ENCODE measurements at regions not wholly inside any gene's neighbourhood (a gene's known extent, or its start where the extent isn't known, plus 50 kb on each side); places are given as distances from the start of the nearest gene placed in this dataset.
A peak's percentile ranks its signal among the peaks of the same experiment; 100 is the strongest.
"Not testable (repeated sequence)": the region's sequence is repeated elsewhere in the genome, so short reads cannot be mapped to it uniquely, and the experiment has no call there.

DNA sequence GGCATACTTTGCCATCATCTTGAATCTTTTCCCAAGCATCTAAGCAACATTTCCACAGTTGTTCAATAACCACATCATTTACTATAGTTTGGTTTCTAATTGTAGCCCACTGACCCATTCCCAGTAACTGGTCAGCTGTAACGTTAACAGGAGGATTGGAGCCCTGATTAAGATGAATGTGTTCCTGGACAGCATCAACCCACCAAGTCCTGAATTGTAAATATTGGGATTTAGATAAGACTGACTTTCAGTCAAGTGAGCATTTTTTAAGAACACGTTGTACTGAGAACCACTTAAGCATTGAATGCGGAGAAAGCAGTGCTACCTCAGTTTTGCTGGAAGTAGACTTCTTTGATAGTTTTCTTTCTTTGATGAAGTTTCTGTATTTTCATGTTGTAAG is 53.3 kb upstream of the ARL4D start:
- H3K27ac ChIP-seq, H3K4me3 ChIP-seq, H3K27me3 ChIP-seq, H3K36me3 ChIP-seq, DNase-seq, H3K4me1 ChIP-seq: not testable (repeated sequence)
- peaks cover 0 to 34% (median 17%) of the 10 kb centered on the region in 4 donors for H3K9me3 ChIP-seq

DNA sequence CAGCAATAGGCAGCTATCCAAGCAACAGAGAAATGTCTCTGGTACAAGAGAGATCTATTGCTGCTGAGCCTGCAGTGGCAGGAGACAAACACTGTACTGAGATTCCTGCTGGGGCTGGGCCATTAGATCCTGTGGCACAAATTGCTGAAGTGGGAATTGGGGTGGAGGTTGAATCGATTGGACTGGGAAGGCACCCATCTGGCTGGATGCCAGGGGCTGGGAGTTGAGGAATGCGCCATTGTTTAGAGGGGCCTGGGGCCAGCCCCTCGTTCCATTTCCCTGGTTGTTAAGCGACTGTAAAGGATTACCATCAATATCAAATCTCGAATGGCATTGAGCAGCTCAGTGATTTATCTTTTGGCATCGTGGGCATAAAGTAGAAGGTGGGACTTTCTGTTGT is 54.1 kb upstream of the ARL4D start:
- Histone ChIP-seq H3K4me3 (no peak overlapping the region), H3K27me3 (no peaks in the 10 kb centered on the region), H3K27ac (no peak overlapping the region), H3K9me3 (peaks cover 0 to 30% (median 16%) of the 10 kb centered on the region in 4 donors), H3K36me3 (no peaks in the 10 kb centered on the region), H3K4me1 (no peaks in the 10 kb centered on the region)
- no peak for DNase-seq
- TF ChIP-seq, protein P1, sequence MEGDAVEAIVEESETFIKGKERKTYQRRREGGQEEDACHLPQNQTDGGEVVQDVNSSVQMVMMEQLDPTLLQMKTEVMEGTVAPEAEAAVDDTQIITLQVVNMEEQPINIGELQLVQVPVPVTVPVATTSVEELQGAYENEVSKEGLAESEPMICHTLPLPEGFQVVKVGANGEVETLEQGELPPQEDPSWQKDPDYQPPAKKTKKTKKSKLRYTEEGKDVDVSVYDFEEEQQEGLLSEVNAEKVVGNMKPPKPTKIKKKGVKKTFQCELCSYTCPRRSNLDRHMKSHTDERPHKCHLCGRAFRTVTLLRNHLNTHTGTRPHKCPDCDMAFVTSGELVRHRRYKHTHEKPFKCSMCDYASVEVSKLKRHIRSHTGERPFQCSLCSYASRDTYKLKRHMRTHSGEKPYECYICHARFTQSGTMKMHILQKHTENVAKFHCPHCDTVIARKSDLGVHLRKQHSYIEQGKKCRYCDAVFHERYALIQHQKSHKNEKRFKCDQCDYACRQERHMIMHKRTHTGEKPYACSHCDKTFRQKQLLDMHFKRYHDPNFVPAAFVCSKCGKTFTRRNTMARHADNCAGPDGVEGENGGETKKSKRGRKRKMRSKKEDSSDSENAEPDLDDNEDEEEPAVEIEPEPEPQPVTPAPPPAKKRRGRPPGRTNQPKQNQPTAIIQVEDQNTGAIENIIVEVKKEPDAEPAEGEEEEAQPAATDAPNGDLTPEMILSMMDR (IDR thresholded peaks at IDR 0.05) = no peak
- TF ChIP-seq POLR2A (IDR thresholded peaks at IDR 0.05) = no peak

DNA sequence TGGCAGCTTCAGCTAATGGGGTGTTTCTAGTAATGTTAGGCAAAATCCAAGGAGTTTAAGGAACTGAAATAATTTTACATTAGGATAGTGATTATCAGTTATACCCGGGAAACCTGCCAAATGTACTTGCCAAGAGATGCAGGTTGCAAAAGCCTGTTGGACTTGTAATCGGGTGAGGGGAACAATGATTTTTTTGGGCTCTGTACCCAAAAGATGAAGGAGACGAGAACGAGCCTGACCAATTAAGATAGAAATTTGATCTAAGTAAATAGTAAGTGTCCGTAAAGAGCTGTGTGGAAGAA is 56.3 kb upstream of the ARL4D start:
- no peak for DNase-seq
- Histone ChIP-seq H3K27me3 (no peaks in the 10 kb centered on the region), H3K4me1 (no peaks in the 10 kb centered on the region), H3K9me3 (peaks cover 0 to 9% (median 5%) of the 10 kb centered on the region in 4 donors), H3K4me3 (no peak overlapping the region), H3K27ac (no peak overlapping the region), H3K36me3 (no peaks in the 10 kb centered on the region)
- no peak for TF ChIP-seq POLR2A (IDR thresholded peaks at IDR 0.05)
- TF ChIP-seq, protein P1 (IDR thresholded peaks at IDR 0.05) = no peak

DNA sequence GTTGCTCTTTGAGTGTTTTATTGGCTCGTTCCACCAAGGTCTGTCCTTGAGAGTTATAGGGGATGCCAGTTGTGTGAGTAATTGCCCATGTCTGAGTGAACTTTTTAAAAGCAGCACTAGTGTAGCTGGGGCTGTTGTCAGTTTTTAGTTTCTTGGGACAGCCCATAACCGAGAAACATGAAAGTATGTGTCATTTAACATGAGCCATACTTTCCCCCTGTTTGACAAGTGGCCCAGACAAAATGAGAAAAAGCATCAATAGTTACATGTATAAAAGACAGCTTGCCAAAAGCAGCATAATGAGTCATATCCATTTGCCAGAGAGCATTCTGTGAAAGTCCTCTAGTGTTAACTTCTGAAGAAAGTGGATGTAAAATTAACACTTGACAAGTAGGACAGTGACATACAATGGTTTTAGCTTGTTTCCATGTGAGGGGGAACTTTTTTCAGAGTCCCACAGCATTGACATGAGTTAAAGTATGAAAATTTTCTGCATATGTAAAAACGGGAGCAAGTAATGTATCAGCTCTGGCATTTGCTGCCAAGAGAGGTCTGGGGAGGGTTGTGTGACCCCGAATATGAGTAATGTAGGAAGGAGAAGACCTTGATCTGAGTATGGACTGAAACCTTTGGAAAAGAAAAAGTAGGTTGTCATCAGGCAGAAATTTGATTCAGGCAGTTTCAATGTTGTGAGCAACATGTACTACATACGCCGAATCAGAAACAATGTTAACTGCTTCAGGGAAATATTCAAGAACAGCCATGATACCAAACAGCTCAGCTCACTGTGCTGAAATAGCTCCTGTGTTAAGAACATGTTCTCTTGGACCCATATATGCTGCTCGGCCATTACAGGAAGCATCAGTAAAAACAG is 56.8 kb upstream of the ARL4D start:
- Histone ChIP-seq H3K36me3 (no peaks in the 10 kb centered on the region), H3K27me3 (no peaks in the 10 kb centered on the region), H3K4me3 (no peak overlapping the region), H3K9me3 (peaks cover 0 to 3% (median under 1%) of the 10 kb centered on the region in 4 donors), H3K27ac (no peak overlapping the region), H3K4me1 (no peaks in the 10 kb centered on the region)
- DNase-seq = no peak
- no peak for TF ChIP-seq POLR2A (IDR thresholded peaks at IDR 0.05)
- TF ChIP-seq, protein P1 (IDR thresholded peaks at IDR 0.05) = no peak

DNA sequence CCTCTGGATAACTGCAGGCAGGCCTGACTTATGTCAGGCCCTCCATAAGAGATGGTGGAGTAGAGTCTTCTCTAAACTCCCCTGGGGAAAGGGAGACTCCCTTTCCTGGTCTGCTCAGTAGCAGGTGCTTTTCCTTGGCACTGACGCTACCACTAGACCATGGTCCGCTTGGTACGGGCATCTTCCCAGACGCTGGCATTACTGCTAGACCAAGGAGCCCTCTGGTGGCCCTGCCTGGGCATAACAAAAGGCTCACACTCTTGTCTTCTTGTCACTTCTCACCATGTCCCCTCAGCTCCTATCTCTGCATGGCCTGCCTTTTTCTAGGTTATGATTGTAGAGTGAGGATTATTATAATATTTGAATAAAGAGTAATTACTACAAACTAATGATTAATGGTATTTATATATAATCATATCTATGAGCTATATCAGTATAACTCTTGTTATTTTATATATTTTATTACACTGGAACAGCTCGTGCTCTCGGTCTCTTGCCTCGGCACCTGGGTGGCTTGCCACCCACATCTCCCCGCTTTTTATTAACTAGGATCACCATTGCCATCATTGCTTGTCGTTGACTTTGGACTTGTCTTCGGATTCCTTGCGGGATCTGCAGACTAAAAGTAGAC is 59.8 kb upstream of the ARL4D start:
- no peak for TF ChIP-seq POLR2A (IDR thresholded peaks at IDR 0.05)
- TF ChIP-seq, protein P1 (IDR thresholded peaks at IDR 0.05) = peak; percentile 19 to 77 (median 72)

DNA sequence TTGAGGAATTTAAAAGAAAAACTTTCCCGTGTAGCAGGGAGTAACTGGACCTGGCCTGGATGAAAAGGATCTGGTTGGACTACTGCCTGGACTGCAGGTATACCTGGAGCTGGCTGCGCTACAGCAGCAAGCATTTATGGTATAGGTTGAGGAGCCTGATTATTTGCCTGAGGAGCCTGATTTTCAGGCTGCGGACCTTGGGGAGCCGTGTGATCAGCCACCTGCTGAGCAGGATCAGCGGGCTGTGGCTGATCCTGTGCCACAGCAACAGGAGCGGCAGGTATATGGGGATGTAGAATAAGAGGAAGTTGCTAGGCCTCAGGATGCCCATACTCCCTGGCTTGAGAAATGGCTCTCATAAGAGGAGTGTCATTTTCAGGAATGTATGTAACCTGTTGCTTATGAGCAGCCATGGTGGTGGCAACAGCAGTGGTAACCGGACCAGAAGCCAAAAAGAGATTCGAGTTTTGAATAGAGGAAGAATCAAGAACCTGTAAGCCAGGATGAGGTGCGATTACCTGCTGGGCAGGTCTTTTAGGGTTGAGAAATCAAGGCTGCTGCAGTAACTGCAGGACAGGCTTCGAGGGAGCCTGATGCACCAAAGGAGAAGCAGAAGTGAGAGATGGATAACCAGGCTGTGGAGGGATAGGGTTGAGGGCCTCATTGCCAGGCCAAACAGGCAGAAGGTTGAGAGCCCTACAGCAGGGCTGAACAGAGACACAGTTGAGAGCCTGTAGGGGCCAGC is 60.9 kb upstream of the ARL4D start:
- Histone ChIP-seq H3K9me3 (no peaks in the 10 kb centered on the region), H3K27ac (no peak overlapping the region), H3K4me1 (peaks cover 0 to 9% (median 0%) of the 10 kb centered on the region in 4 donors), H3K27me3 (no peaks in the 10 kb centered on the region), H3K36me3 (no peaks in the 10 kb centered on the region), H3K4me3 (no peak overlapping the region)
- TF ChIP-seq, protein P1 (IDR thresholded peaks at IDR 0.05) = no peak
- no peak for TF ChIP-seq POLR2A (IDR thresholded peaks at IDR 0.05)
- DNase-seq = no peak

More for the DNA sequence above, 59.8 kb upstream of the ARL4D start:
- Histone ChIP-seq H3K36me3 (no peaks in the 10 kb centered on the region), H3K4me3 (no peak overlapping the region), H3K27me3 (no peaks in the 10 kb centered on the region), H3K9me3 (no peaks in the 10 kb centered on the region), H3K27ac (no peak overlapping the region), H3K4me1 (peaks cover 0 to 7% (median 0%) of the 10 kb centered on the region in 4 donors)
- peak; percentile 72 to 90 (median 73) for DNase-seq

Measured in Peyer's patch (tissue), 4 donors.